Upper lobe of left lung (tissue), 6 donors: ENCODE measurements at regions not wholly inside any gene's neighbourhood (a gene's known extent, or its start where the extent isn't known, plus 50 kb on each side); places are given as distances from the start of the nearest gene placed in this dataset.
"Not testable (repeated sequence)": the region's sequence is repeated elsewhere in the genome, so short reads cannot be mapped to it uniquely, and the experiment has no call there.

Source experiments
- ATAC-seq, 2 donors: fragments of 200-7000 bp; cut with Tn5 transposase; one replicate each; pipeline ENCODE4 v1.9.1; 2022; ENCODE audit warnings: mild to moderate bottlenecking in 2 of 2, moderate library complexity in 2 of 2; ENCODE audit not compliant: low FRiP score in 2 of 2
- DNase-seq, 2 donors: peaks; one replicate each; pipeline ENCODE4 v3.0.0-alpha.2; 2019 to 2020
- H3K27ac ChIP-seq, 4 donors: fragments of 200-600 bp; sonication (generic); one replicate each; pipeline ENCODE4 v1.5.1; 2016 to 2019
- H3K27me3 ChIP-seq, 4 donors: fragments of 200-600 bp; sonication (generic); one replicate each; pipeline ENCODE4 v1.5.1; 2017 to 2019
- H3K36me3 ChIP-seq, 4 donors: fragments of 200-600 bp; sonication (generic); one replicate each; pipeline ENCODE4 v1.5.1; 2016 to 2019
- H3K4me1 ChIP-seq, 4 donors: fragments of 200-600 bp; sonication (generic); one replicate each; pipeline ENCODE4 v1.5.1; 2018 to 2019
- H3K4me3 ChIP-seq, 4 donors: fragments of 200-600 bp; sonication (generic); one replicate each; pipeline ENCODE4 v1.5.1; 2017 to 2019; ENCODE audit warnings: mild to moderate bottlenecking in 2 of 4, moderate library complexity in 1 of 4
- H3K9me3 ChIP-seq, 4 donors: fragments of 200-600 bp; sonication (generic); one replicate each; pipeline ENCODE4 v1.5.1; 2018 to 2019
- CTCF ChIP-seq, 6 experiments: fragments of 450-650 bp in 4 of 6; fragments of 200-600 bp in 2 of 6; sonication (generic) in 2 of 6; IDR thresholded peaks; one replicate each; pipeline ENCODE4 v1.5.1; 2016 to 2019; ENCODE audit warnings: antibody characterized with exemption in 6 of 6
- EP300 ChIP-seq, 4 donors: sonication (generic); formaldehyde crosslinking; IDR thresholded peaks; one replicate each; pipeline ENCODE4 v1.5.1; 2017; ENCODE audit warnings: antibody characterized with exemption in 4 of 4, control low read depth in 2 of 4
- POLR2A ChIP-seq, 4 donors: fragments of 450-650 bp; IDR thresholded peaks; one replicate each; pipeline ENCODE4 v1.5.1; 2016 to 2017; ENCODE audit warnings: antibody characterized with exemption in 4 of 4, mild to moderate bottlenecking in 2 of 4
- POLR2AphosphoS5 ChIP-seq, 2 donors: sonication (generic); formaldehyde crosslinking; IDR thresholded peaks; one replicate each; pipeline ENCODE4 v1.5.1; 2017; ENCODE audit warnings: antibody characterized with exemption in 2 of 2
- WGBS, 2 donors: methylation state at CpG; one replicate each; pipeline ENCODE4 v1.1.5; 2017 to 2018; 5-methylcytosine and 5-hydroxymethylcytosine counted together
- donor health status: DM: no; HTN: no; CAD: no; lungs with moderate emphysema.
- donor health status: DM: no; HTN: yes; CAD: no; lungs with severe emphysema.

- WGBS, 2 donors: 87 to 89% methylated on average over 3 of the region's 3 CpGs
- no peak for TF ChIP-seq CTCF (IDR thresholded peaks at IDR 0.05)
- H3K9me3 ChIP-seq: peaks cover 0 to 6% (median 0%) of the 10 kb centered on the region in 4 donors
- DNase-seq: no peak
- no peak overlapping the region for H3K27ac ChIP-seq
- H3K27me3 ChIP-seq: no peaks in the 10 kb centered on the region
- H3K4me3 ChIP-seq: no peak overlapping the region
- no peaks in the 10 kb centered on the region for H3K4me1 ChIP-seq
- ATAC-seq: no peak
- no peaks in the 10 kb centered on the region for H3K36me3 ChIP-seq
Measured at GRCh38 chr5:92208265-92208664, 825.1 kb upstream of the ARRDC3 start.

GRCh38 chr5:92207151-92207550 is 824.0 kb upstream of the ARRDC3 start:
- Histone ChIP-seq H3K27ac (no peak overlapping the region), H3K27me3 (no peaks in the 10 kb centered on the region), H3K4me1 (no peaks in the 10 kb centered on the region), H3K4me3 (no peak overlapping the region), H3K36me3 (no peaks in the 10 kb centered on the region), H3K9me3 (peaks cover 0 to 6% (median 0%) of the 10 kb centered on the region in 4 donors)
- WGBS, 2 donors: 20 to 29% methylated on average over 2 of the region's 2 CpGs
- ATAC-seq (no peak), DNase-seq (no peak)
- TF ChIP-seq POLR2A (IDR thresholded peaks at IDR 0.05) (no peak), CTCF (IDR thresholded peaks at IDR 0.05) (no peak), EP300 (IDR thresholded peaks at IDR 0.05) (no peak), POLR2AphosphoS5 (IDR thresholded peaks at IDR 0.05) (no peak)

DNA sequence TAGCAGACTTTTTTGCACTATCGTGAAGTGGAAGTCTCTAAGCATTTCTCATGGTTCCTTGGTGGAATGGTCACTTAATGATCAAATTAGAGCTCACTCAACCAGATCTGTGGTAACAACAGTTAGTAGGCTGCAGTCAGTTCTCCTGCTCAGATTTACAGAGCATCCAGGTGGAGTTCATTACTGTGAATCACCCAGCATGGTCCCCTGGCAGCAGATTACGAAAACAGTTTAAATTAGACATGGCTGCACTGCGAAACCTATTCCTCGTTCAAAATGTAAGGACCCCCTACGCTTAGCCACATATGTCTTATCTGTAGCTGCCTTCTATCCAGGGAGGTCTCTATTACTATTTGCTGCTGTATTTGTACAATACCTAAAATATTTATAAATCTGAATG is 823.6 kb upstream of the ARRDC3 start:
- no peak overlapping the region for H3K4me3 ChIP-seq
- H3K27me3 ChIP-seq: no peaks in the 10 kb centered on the region
- H3K9me3 ChIP-seq: peaks cover 0 to 6% (median 0%) of the 10 kb centered on the region in 4 donors
- H3K36me3 ChIP-seq: no peaks in the 10 kb centered on the region
- DNase-seq (no peak), ATAC-seq (no peak)
- H3K4me1 ChIP-seq: no peaks in the 10 kb centered on the region
- no peak overlapping the region for H3K27ac ChIP-seq
- TF ChIP-seq EP300 (IDR thresholded peaks at IDR 0.05) (no peak), POLR2A (IDR thresholded peaks at IDR 0.05) (no peak), CTCF (IDR thresholded peaks at IDR 0.05) (no peak), POLR2AphosphoS5 (IDR thresholded peaks at IDR 0.05) (no peak)
- 80 to 88% methylated on average over 5 of the region's 5 CpGs for WGBS, 2 donors

DNA sequence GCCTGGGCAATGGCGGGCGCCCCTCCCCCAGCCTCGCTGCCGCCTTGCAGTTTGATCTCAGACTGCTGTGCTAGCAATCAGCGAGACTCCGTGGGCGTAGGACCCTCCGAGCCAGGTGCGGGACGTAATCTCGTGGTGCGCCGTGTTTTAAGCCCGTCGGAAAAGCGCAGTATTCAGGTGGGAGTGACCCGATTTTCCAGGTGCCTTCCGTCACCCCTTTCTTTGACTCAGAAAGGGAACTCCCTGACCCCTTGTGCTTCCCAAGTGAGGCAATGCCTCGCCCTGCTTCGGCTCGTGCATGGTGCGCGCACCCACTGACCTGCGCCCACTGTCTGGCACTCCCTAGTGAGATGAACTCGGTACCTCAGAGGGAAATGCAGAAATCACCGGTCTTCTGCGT is 815.9 kb upstream of the ARRDC3 start:
- H3K27me3 ChIP-seq, H3K4me1 ChIP-seq, ATAC-seq, H3K4me3 ChIP-seq, H3K36me3 ChIP-seq, H3K27ac ChIP-seq, H3K9me3 ChIP-seq: not testable (repeated sequence)
- DNase-seq: peak in 1 of 2 donors; percentile 25
- 93 to 95% methylated on average over 12 to 27 of the region's 27 CpGs for WGBS, 2 donors

DNA sequence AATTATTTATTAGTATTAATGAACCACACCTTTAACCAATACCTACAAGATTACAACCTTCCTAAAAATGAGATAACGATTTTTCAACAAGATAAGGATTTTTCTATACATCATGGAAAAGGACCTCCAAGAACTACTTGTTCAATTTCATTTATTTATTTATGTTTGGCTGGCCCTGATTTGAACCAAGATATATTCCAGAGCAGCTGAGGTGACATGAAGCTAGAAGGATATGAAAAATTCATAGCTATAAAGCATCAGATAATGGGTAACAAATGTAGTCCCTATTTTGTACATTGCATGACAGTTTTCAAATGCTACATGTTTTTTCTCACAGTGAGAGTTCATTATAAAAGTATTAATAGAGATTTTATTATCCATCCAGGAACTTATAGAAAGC is 798.5 kb upstream of the ARRDC3 start:
- 70 to 79% methylated on average over 1 of the region's 1 CpG for WGBS, 2 donors
- DNase-seq (no peak), ATAC-seq (no peak)
- Histone ChIP-seq H3K9me3 (no peaks in the 10 kb centered on the region), H3K27me3 (no peaks in the 10 kb centered on the region), H3K36me3 (no peaks in the 10 kb centered on the region), H3K4me3 (no peak overlapping the region), H3K27ac (no peak overlapping the region), H3K4me1 (no peaks in the 10 kb centered on the region)
- no peak for TF ChIP-seq POLR2A (IDR thresholded peaks at IDR 0.05)

DNA sequence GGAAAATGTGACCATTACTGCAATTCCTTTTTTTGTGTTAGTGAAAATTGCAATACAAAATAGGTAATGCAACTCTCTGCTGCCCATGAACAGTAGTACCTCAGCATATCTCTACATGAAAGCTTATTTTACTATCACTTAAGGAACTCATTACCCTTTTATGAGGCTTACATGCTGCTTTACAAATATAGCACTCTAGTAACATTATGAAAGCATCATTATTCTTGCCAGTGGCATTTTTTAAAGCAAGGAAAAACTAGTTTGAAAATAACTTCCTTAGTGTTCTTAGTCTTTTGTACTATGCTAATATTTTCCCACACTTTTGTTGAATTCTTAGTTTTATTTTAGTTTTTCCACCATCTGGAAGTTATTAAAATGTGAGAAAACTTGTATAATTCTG is 797.3 kb upstream of the ARRDC3 start:
- ATAC-seq: no peak
- Histone ChIP-seq H3K27me3 (no peaks in the 10 kb centered on the region), H3K36me3 (no peaks in the 10 kb centered on the region), H3K9me3 (no peaks in the 10 kb centered on the region), H3K4me1 (no peaks in the 10 kb centered on the region), H3K27ac (no peak overlapping the region), H3K4me3 (no peak overlapping the region)
- TF ChIP-seq EP300 (IDR thresholded peaks at IDR 0.05): no peak
- no peak for TF ChIP-seq POLR2A (IDR thresholded peaks at IDR 0.05)
- no peak for TF ChIP-seq POLR2AphosphoS5 (IDR thresholded peaks at IDR 0.05)
- TF ChIP-seq CTCF (IDR thresholded peaks at IDR 0.05): no peak
- no peak for DNase-seq
